HG02885 (cell line): ENCODE measurements at regions not wholly inside any gene's neighbourhood (a gene's known extent, or its start where the extent isn't known, plus 50 kb on each side); places are given as distances from the start of the nearest gene placed in this dataset.

ENCODE experiments used
- ATAC-seq: cut with Tn5 transposase; IDR thresholded peaks from one replicate; pipeline ENCODE4 v1.9.1; 2021; ENCODE audit warnings: mild to moderate bottlenecking; ENCODE audit not compliant: unreplicated experiment, poor library complexity

DNA sequence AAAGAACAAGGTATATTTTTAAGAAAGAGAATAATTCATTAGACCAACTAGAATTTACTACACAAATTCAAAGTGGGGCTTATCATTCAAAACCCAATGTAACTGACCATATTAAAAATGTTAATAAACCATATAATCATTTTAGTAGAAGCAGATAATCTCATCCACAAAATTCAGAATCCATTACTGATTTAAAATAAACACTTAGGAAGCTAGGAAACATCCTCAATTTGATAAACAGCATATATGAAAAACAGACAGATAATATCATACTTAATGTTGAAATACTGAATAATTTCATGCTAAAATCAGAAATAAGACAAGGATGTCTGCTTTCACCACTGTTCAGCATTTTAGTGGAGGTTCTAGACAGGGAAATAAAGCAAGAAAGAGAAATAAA, 902.8 kb upstream of the PHF14 start:
- ATAC-seq, result no peak

- no peak for ATAC-seq
These were observed 897.8 kb upstream of the PHF14 start for GRCh38 chr7:10075866-10076265.

- no peak for ATAC-seq
These were observed 896.9 kb upstream of the PHF14 start for GRCh38 chr7:10076660-10077300.

DNA sequence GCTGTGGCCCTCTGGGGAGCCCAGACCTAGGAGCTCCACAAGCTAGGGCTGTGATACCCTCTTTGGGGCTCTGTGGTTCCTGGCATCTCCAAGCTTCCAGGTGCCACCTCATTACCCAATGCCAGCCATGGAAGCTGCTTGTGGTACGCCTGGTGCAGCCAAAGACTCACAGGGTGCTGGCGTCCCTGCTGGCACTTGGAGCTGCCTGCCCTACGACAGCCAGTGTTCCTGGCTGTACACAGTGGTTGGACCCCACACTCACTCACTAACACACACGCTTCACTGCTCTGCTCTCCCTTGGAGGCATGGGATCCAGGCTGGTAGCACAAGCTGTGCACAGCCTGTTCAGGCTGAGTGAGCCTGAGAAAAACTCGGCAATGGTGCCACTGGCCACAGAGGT, 894.1 kb upstream of the PHF14 start:
- ATAC-seq, result no peak

DNA sequence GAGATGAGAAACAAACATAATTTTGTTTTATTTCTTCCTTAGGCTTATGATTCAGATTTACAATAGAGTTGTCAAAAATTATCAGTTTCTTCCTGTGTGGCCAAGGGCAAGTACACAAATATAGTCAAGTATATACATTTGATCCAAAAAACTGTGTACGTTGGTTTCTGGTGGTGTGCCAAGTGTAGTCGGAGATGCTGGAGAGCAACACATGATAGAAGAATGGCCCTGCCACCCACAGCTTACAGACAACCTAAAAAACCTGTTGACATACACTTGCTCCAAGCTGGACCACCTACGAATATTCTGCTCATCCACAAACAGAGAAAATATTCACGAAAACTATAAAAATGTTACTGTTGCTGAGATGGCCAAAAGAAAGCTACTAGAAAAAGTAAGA, 890.8 kb upstream of the PHF14 start:
- no peak for ATAC-seq

DNA sequence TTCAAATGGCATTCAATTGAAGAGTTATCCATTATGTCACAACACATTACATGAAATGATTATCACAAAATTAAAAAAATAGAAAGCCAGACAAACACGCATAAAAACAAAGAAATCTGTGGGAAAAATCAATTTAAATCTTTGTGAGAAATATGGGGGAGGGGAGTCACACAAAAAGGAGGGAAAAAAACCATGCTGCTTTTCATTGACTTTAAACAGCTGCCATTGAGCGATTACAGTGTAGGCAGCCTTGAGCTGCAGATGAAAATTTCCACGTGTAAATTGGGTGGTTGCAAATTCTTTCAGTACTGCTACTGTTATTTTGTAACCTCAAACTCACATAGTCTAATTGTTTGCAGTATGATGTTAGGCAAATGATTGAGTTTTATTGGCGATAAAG, 889.9 kb upstream of the PHF14 start:
- ATAC-seq, result no peak

- ATAC-seq, result no peak
These were observed 888.4 kb upstream of the PHF14 start for GRCh38 chr7:10085231-10085630.

DNA sequence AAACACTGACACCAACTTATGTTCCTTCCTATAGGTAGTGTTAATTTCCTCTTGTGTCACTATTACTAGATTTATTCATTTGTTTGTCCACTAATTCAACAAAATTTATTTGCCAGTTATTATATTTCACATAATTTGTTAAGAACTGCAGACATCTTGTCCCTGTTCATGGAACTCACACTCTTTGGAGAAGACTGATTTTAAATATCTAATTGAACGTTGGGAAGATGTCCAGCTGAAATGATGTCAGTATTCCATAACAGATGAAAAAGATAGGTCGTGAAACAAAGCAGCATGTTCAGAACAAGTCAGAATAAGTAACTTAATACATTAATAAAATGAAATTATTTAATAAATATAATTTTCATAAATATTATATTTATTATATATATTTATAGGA, 873.1 kb upstream of the PHF14 start:
- ATAC-seq, result no peak

DNA sequence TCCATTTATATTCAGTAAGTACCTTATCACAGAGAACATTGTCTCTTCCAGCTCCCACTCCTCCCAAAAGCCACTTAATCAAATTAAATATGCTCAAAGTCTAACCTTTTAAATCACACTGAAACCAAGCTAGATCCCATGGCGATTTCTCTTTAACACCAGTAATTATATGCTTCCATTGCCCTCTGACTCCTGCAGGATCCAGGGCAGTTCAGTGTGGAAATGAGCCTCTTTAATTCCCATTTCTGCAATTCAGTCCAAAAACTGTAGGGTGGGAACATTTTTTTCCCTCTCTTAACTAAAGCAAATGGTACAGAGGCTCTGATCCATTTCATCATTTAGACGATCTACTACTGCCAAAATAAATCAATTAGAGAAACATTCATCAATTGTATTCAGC, 872.3 kb upstream of the PHF14 start:
- ATAC-seq, result no peak

DNA sequence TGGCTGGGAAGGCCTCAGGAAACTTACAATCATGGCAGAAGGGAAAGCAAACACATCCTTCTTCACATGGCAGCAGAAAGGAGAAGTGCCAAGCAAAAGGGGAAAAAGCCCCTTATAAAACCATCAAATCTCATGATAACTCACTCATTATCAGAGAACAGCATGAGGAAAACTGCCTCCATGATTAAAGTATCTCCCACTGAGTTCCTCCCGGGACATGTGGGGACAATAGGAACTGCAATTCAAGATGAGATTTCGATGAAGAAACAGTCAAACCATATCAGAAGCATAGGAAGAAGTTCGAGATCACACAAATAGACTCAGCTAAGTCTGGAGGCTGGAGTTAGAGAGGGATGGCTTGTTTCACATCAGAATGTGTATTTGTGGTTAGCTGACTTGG, 869.4 kb upstream of the PHF14 start:
- ATAC-seq, result no peak

DNA sequence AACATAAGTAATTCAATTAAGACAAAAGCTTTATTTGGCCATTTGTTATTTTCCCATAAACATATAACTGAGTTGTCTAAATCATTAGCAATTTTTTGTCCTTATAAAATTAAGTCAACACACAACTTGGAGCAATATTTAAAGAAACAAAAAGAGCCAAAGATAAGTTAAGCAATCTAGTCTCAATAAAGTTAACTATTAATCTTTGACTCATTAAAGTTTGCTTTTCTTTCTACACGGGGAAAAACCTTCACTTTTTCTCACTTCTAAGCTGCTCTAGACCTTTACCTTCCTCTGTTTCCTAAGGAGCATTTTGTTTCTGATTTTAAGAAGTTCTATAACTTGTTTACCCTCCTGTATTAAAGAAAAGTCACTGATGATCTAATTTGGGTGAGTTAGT, 867.1 kb upstream of the PHF14 start:
- ATAC-seq, result no peak

- ATAC-seq, result no peak
These were observed 857.2 kb upstream of the PHF14 start for GRCh38 chr7:10116511-10116910.

DNA sequence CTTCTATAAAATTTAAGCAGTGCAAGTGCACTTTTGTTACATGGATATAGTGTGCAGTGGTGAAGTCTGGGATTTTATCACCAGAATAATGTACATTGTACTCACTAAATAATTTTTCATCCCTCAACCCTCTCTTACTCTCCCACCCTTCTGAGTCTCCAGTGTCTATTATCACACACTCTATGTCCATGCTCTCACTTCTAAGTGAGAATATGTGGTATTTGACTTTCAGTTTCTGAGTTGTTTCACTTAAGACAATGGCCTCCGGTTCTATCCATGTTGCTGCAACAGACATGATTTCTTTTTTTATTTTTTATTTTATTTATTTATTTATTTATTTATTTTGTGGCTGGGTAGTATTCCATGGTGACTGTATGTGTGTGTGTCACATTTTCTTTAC, 855.9 kb upstream of the PHF14 start:
- no peak for ATAC-seq

DNA sequence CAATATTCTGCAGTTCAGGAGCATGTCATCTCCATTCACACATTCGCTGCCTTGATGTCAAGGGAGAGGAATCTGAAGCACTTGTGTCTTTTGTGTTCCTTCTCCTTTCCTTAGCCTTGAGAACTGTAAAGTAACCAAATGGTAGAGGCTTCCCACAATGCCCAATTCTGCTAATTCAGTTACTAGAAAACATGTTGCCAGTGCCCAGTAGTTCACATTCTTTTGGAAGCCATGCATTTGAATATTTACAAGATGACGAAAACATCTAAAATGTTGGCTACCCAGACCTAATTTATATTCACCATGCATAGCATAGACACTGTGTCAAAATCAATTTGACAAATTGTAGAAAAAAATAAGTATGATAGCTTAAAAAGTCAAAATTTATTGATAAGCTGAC, 852.7 kb upstream of the PHF14 start:
- no peak for ATAC-seq

GRCh38 chr7:10121631-10122030, 852.0 kb upstream of the PHF14 start:
- no peak for ATAC-seq

DNA sequence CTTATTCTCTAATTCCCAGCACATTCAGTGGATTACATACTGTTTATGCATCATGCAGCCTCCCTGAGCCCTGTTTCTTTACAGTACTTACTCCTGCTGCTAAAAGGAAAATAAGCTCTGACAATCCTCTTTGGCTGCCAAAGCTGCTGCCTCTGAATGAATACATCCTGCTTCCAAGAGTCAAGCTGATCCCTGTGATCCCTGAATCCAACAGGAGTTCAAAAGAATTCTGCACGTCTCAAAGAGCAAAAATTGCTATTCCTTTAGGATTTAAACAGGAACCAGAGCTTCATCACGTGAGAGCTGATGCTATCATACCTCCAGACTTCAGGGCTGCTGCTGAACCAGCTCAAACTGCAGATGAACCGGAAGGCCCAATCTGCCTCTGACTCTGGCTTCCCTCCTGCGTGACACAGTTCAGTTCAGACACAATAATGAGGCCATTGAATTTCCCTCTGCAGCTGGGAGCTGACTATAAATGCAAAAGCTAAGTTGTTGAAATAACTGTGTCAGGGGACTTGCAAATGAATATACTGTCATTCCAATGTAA, 851.0 kb upstream of the PHF14 start:
- no peak for ATAC-seq

DNA sequence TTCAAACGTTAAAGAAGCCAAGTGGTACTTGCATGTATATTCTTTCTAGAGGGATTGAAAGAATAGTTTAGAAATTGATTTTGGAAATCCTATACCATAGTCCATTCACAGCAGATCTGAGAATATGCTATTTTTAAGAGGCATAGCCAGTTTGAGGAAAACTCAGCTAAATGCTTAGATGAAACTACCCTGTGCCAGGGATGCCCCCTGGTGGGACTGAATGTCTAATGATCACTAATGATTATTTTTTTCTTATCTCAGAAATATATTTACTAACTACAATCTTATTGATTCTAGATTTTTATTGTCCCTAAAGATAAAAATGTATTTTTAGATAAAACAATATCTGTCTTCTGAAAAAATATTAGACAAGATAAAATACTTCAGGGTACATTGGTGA, 844.9 kb upstream of the PHF14 start:
- no peak for ATAC-seq

GRCh38 chr7:10138087-10138854, 835.4 kb upstream of the PHF14 start:
- no peak for ATAC-seq

DNA sequence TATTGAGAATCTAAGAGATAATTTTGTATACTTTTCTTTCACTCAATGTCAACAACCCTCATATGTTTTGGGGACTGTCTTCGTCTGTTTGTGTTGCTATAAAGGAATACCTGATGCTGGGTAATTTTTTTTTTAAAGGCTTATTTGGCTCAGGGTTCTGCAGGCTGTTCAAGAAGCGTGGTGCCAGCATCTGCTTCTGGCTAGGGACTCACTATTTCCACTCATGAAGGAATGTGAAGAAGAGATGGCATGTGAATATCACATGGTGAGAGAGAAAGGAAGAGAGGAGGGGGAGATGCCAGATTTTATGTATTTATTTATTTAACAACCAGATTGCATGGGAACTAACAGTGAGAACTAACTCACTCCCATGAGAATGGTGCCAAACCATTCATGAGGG, 827.4 kb upstream of the PHF14 start:
- ATAC-seq, result no peak

- ATAC-seq, result no peak
These were observed 816.7 kb upstream of the PHF14 start for GRCh38 chr7:10156972-10157371.

DNA sequence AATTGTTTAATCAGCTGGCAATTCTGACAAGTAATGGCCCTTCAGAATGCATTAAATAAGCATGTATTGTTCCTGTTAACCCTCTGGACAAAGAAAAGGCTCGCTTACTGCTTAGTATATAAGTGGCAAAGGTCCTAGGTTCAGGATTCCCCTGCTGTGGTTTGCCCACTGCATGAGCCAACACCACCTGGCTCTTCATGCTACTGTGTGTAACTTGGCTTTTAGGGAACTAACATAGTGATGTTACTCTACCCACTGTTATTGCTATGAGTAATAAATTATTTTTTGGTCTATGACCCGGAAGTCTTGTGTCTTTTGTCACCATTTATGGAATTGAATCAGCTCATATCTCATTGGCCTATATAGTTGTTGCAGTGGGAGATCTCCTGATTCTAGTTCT, 791.7 kb upstream of the PHF14 start:
- no peak for ATAC-seq

DNA sequence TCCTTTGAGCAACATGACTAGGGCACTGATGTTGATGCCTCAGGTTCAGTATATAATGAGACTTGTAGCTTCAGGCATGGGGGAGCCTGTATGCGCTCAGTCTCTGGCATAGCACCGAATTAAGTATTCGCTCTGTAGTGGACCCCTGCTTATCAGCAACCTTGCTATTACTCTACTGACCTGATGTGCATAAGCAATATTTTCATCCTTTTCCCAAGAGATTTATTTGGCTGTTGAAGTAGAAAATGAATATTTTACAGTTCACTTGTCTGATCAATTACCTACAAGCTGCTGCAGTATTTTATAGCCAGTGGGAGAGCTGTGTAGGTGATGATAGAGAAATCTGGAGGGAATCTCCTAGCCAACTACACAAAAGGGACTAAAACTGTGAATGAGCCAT, 781.6 kb upstream of the PHF14 start:
- ATAC-seq, result no peak
